H1 (cell line): ENCODE measurements at regions not wholly inside any gene's neighbourhood (a gene's known extent, or its start where the extent isn't known, plus 50 kb on each side); places are given as distances from the start of the nearest gene placed in this dataset.

Source experiments
- CTCF ChIA-PET: fragments of 300-600 bp; sonication (Branson Sonifier 250); formaldehyde crosslinking; loops from one replicate; lab custom pipeline; 2021; ENCODE audit not compliant: partially characterized antibody; lab: Charles Lee
- POLR2A ChIA-PET: fragments of 300-600 bp; sonication (Branson Sonifier 250); formaldehyde crosslinking; loops from one replicate; lab custom pipeline; 2021; ENCODE audit warnings: inconsistent platforms; ENCODE audit not compliant: partially characterized antibody; lab: Charles Lee
- DNase-seq, 2 experiments: peaks; one replicate each; pipeline versions ENCODE4 v3.0.0 to v3.0.0-alpha.2; 2010 to 2022; ENCODE audit warnings: low spot score in 2 of 2, low read depth in 1 of 2, mixed read lengths in 1 of 2
- FAIRE-seq: peaks from 2 replicates; lab custom pipeline; 2011; peaks lifted over from hg19 to GRCh38; lab: Jason Lieb, UNC
- H2AFZ ChIP-seq: 2 replicates; pipeline ENCODE4 v1.8.1; 2012; ENCODE audit warnings: low read length, inconsistent platforms
- H2AK5ac ChIP-seq: 2 replicates; pipeline ENCODE4 v1.6.1; 2013; ENCODE audit warnings: low read depth, low read length
- H2BK120ac ChIP-seq: replicated peaks from 2 replicates; pipeline ENCODE3; 2013; ENCODE audit warnings: low read depth, low read length, inconsistent platforms
- H2BK12ac ChIP-seq: 2 replicates; pipeline ENCODE4 v1.6.1; 2013; ENCODE audit warnings: low read depth, low read length
- H2BK15ac ChIP-seq: 2 replicates; pipeline ENCODE4 v1.6.1; 2013; ENCODE audit warnings: low read length
- H2BK20ac ChIP-seq: 2 replicates; pipeline ENCODE4 v1.6.1; 2013; ENCODE audit warnings: low read length
- H2BK5ac ChIP-seq: 2 replicates; pipeline ENCODE4 v1.6.1; 2013; ENCODE audit warnings: low read depth, low read length
- H3K14ac ChIP-seq: 2 replicates; pipeline ENCODE4 v1.6.1; 2013; ENCODE audit warnings: inconsistent platforms; ENCODE audit not compliant: insufficient read length
- H3K18ac ChIP-seq: 2 replicates; pipeline ENCODE4 v1.6.1; 2013; ENCODE audit warnings: low read length; ENCODE audit errors: extremely low read depth
- H3K23ac ChIP-seq: 2 replicates; pipeline ENCODE4 v1.6.1; 2013; ENCODE audit warnings: inconsistent platforms; ENCODE audit not compliant: insufficient read length
- H3K23me2 ChIP-seq: 2 replicates; pipeline ENCODE4 v1.6.1; 2013; ENCODE audit warnings: low read depth, low read length
- H3K27ac ChIP-seq: 2 replicates; pipeline ENCODE4 v1.6.1; 2011; ENCODE audit warnings: low read depth, low read length, inconsistent platforms
- H3K27me3 ChIP-seq, 4 experiments: replicated peaks in 1 of 4; 1 replicate in 1 of 4; 2 replicates in 3 of 4; pipeline versions ENCODE4 v1.6.1 to v1.8.1; 2011 to 2013; ENCODE audit warnings: low read length in 3 of 4, mild to moderate bottlenecking in 3 of 4, inconsistent platforms in 2 of 4, mixed read lengths in 2 of 4, moderate library complexity in 1 of 4; ENCODE audit not compliant: control insufficient read depth in 3 of 4, insufficient read depth in 3 of 4; ENCODE audit errors: extremely low read depth in 1 of 4
- H3K36me3 ChIP-seq, 4 experiments: 2 replicates each; pipeline versions ENCODE4 v1.6.1 to v1.8.1; 2011 to 2013; ENCODE audit warnings: mild to moderate bottlenecking in 4 of 4, low read length in 3 of 4, moderate library complexity in 2 of 4, control low read depth in 1 of 4, inconsistent platforms in 1 of 4; ENCODE audit not compliant: insufficient read depth in 4 of 4, control insufficient read depth in 2 of 4
- H3K4ac ChIP-seq: replicated peaks from 2 replicates; pipeline ENCODE3; 2013; ENCODE audit warnings: low read length, low read depth, mixed read lengths, inconsistent platforms; ENCODE audit not compliant: insufficient read length
- H3K4me1 ChIP-seq, 4 experiments: replicated peaks in 1 of 4; 1 replicate in 1 of 4; 2 replicates in 3 of 4; pipeline versions ENCODE4 v1.6.1 to v1.8.1; 2011 to 2013; ENCODE audit warnings: low read length in 3 of 4, inconsistent platforms in 2 of 4, mixed read lengths in 1 of 4; ENCODE audit not compliant: insufficient read depth in 4 of 4, control insufficient read depth in 3 of 4
- H3K4me2 ChIP-seq, 2 experiments: 2 replicates each; pipeline versions ENCODE4 v1.6.1 to v1.8.1; 2011 to 2013; ENCODE audit warnings: low read depth in 2 of 2, low read length in 2 of 2, control low read depth in 1 of 2, inconsistent platforms in 1 of 2, mild to moderate bottlenecking in 1 of 2; ENCODE audit not compliant: insufficient read depth in 1 of 2
- H3K4me3 ChIP-seq, 4 experiments: fragments of 200-600, 300-600 bp in 1 of 4; sonication (generic), shearing (Covaris generic), sonication (Bioruptor Twin) in 1 of 4; 2 replicates each; pipeline versions ENCODE4 v1.5.1 to v1.8.1; 2011 to 2016; ENCODE audit warnings: low read length in 4 of 4, low read depth in 3 of 4, control low read depth in 2 of 4, inconsistent platforms in 2 of 4, mild to moderate bottlenecking in 2 of 4, mixed read lengths in 1 of 4, moderate library complexity in 1 of 4; ENCODE audit not compliant: insufficient read depth in 2 of 4; ENCODE audit errors: extremely low read depth in 1 of 4
- H3K56ac ChIP-seq: replicated peaks from 2 replicates; pipeline ENCODE3; 2013; ENCODE audit warnings: low read depth, mild to moderate bottlenecking, mixed read lengths, low read length, inconsistent platforms; ENCODE audit not compliant: insufficient read length
- H3K79me1 ChIP-seq: 2 replicates; pipeline ENCODE4 v1.6.1; 2013; ENCODE audit warnings: low read depth, low read length, control low read depth
- H3K79me2 ChIP-seq, 2 experiments: 2 replicates each; pipeline versions ENCODE4 v1.6.1 to v1.8.1; 2012 to 2013; ENCODE audit warnings: low read length in 2 of 2, mild to moderate bottlenecking in 2 of 2, inconsistent platforms in 1 of 2; ENCODE audit not compliant: insufficient read depth in 2 of 2, control insufficient read depth in 1 of 2
- H3K9ac ChIP-seq, 4 experiments: replicated peaks in 1 of 4; 1 replicate in 1 of 4; 2 replicates in 3 of 4; pipeline versions ENCODE4 v1.6.1 to v1.8.1; 2011 to 2013; ENCODE audit warnings: low read depth in 3 of 4, low read length in 3 of 4, control low read depth in 2 of 4, mild to moderate bottlenecking in 2 of 4, moderate library complexity in 2 of 4, inconsistent platforms in 1 of 4; ENCODE audit errors: extremely low read depth in 1 of 4
- H3K9me3 ChIP-seq, 2 experiments: 2 replicates each; pipeline versions ENCODE4 v1.6.1 to v1.8.1; 2012 to 2013; ENCODE audit warnings: mild to moderate bottlenecking in 2 of 2, moderate library complexity in 2 of 2, control low read depth in 1 of 2, inconsistent platforms in 1 of 2, low read depth in 1 of 2, low read length in 1 of 2, mixed read lengths in 1 of 2; ENCODE audit not compliant: insufficient read depth in 2 of 2
- H4K20me1 ChIP-seq, 2 experiments: replicated peaks in 1 of 2; 2 replicates each; pipeline versions ENCODE3 to v1.8.1; 2011 to 2013; ENCODE audit warnings: inconsistent platforms in 2 of 2, low read length in 2 of 2, mild to moderate bottlenecking in 1 of 2; ENCODE audit not compliant: insufficient read depth in 2 of 2, control insufficient read depth in 1 of 2
- H4K5ac ChIP-seq: 2 replicates; pipeline ENCODE4 v1.6.1; 2013; ENCODE audit warnings: low read length, low read depth, mixed read lengths, inconsistent platforms; ENCODE audit not compliant: insufficient read length
- H4K8ac ChIP-seq: 2 replicates; pipeline ENCODE4 v1.8.0; 2013; ENCODE audit warnings: mild to moderate bottlenecking, moderate library complexity, low read length, inconsistent platforms; ENCODE audit not compliant: insufficient read depth; ENCODE audit errors: extremely low read depth
- H4K91ac ChIP-seq: replicated peaks from 2 replicates; pipeline ENCODE3; 2013; ENCODE audit warnings: low read length, mixed read lengths, inconsistent platforms; ENCODE audit not compliant: insufficient read length
- ASH2L ChIP-seq: fragments of 200-600, 300-600 bp; sonication (generic); IDR thresholded peaks from one replicate; pipeline ENCODE4 v1.7.1; 2017; ENCODE audit warnings: low read length
- ATF2 ChIP-seq: IDR thresholded peaks from 2 replicates; pipeline ENCODE4 v1.6.1; 2012; ENCODE audit warnings: low read length, inconsistent platforms
- BRCA1 ChIP-seq: IDR thresholded peaks from 2 replicates; pipeline ENCODE4 v1.6.1; 2012; ENCODE audit warnings: low read depth, low read length, improper control_type of control experiment
- CBX8 ChIP-seq: fragments of 300-800, 300-1000 bp; sonication (generic); IDR thresholded peaks from 2 replicates; pipeline ENCODE4 v1.7.1; 2016; ENCODE audit warnings: low read depth, low read length, borderline replicate concordance
- CTBP2 ChIP-seq: IDR thresholded peaks from 2 replicates; pipeline ENCODE4 v1.7.0; 2011; ENCODE audit warnings: borderline replicate concordance, mild to moderate bottlenecking, moderate library complexity, mixed read lengths, low read length; ENCODE audit not compliant: insufficient read depth, insufficient read length
- EGR1 ChIP-seq: IDR thresholded peaks from 2 replicates; pipeline ENCODE4 v1.6.1; 2011; ENCODE audit warnings: low read depth, low read length, borderline replicate concordance
- EZH2 ChIP-seq: fragments of 200-600 bp; sonication (generic); IDR thresholded peaks from 2 replicates; pipeline ENCODE4 v1.7.1; 2012; ENCODE audit warnings: low read depth, mild to moderate bottlenecking, moderate library complexity, low read length, inconsistent platforms; ENCODE audit not compliant: severe bottlenecking
- KDM1A ChIP-seq: fragments of 200-600, 300-600 bp; sonication (generic); IDR thresholded peaks from 2 replicates; pipeline ENCODE4 v1.7.1; 2016; ENCODE audit warnings: mild to moderate bottlenecking, low read length, borderline replicate concordance
- POU5F1 ChIP-seq: IDR thresholded peaks from 2 replicates; pipeline ENCODE4 v1.6.1; 2011; ENCODE audit warnings: low read depth, mild to moderate bottlenecking, low read length, moderate library complexity
- RFX5 ChIP-seq: IDR thresholded peaks from 2 replicates; pipeline ENCODE4 v1.6.1; 2011; ENCODE audit warnings: low read depth, low read length, improper control_type of control experiment, borderline replicate concordance
- SP1 ChIP-seq: IDR thresholded peaks from 2 replicates; pipeline ENCODE4 v1.6.1; 2011; ENCODE audit warnings: low read depth, low read length
- TEAD4 ChIP-seq: IDR thresholded peaks from 2 replicates; pipeline ENCODE4 v1.6.1; 2012; ENCODE audit warnings: low read depth, low read length, inconsistent platforms, mixed read lengths
- YY1 ChIP-seq: IDR thresholded peaks from 2 replicates; pipeline ENCODE4 v1.6.1; 2011; ENCODE audit warnings: low read depth, mild to moderate bottlenecking, low read length
- whole genome bisulfite sequencing, 2 experiments: shearing (Covaris generic) in 1 of 2; methylation state at CpG; one replicate each; pipeline versions ENCODE4 v1.1.6 to v1.1.7; 2013 to 2015; ENCODE audit warnings: low lambda C conversion rate in 2 of 2, mixed read lengths in 2 of 2, inconsistent platforms in 1 of 2, low coverage in 1 of 2, missing lambda C conversion rate in 1 of 2; ENCODE audit not compliant: insufficient replicate concordance in 2 of 2, insufficient coverage in 1 of 2, insufficient read length in 1 of 2; ENCODE audit errors: extremely low coverage in 1 of 2, missing lambda C conversion rate in 1 of 2; 5-methylcytosine and 5-hydroxymethylcytosine counted together

DNA sequence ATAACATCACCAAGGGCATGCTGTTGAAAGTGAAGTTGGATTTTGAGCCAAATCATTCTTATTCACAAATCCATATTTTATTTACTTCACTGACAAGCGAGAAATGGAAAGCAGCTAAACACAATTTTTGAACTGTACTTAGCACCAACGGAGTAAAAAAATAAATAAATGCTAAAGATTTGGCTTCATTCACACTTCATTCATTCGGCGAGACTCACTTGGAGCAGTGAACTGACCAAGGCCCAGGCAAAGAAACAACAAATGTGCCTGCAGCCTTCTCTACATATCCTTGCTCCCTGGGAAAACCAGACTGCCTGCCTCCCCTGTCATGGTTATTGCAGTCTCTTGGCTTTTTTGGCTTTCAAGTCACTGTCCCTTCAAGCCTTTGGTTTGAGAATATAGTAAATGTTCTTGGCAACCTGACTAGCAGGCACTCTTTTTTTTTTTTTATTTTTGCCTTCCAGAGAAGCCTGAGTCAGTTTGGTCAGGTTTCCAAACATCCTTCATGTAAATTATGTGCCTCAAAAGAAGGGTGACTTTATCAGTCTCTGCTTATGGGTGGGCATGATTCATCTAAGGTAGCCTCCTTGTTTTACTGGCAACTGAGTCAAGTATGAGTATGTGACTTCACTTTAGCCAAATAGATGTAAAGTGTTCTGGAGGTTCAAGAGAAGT lies 177.6 kb upstream of the MEOX2 start:
- H3K9ac ChIP-seq = no peak overlapping the region
- H4K20me1 ChIP-seq = no peaks in the 10 kb centered on the region
- H3K4me3 ChIP-seq = no peak overlapping the region
- FAIRE-seq (no peak), DNase-seq (no peak)
- H4K8ac ChIP-seq = no peak overlapping the region
- no peak overlapping the region for H4K5ac ChIP-seq
- H2BK20ac ChIP-seq = no peak overlapping the region
- no peak overlapping the region for H3K4ac ChIP-seq
- 87% methylated on average over 4 of the region's 4 CpGs; no CpG with 5 or more reads in 1 of the 2 experiments for WGBS, 2 experiments
- H2BK5ac ChIP-seq = no peak overlapping the region
- ChIA-PET POLR2A (no interaction called here), CTCF (no interaction called here)
- H3K9me3 ChIP-seq = no peaks in the 10 kb centered on the region
- no peak overlapping the region for H2BK12ac ChIP-seq
- no peaks in the 10 kb centered on the region for H3K79me1 ChIP-seq
- no peak overlapping the region for H3K4me2 ChIP-seq
- no peak overlapping the region for H3K56ac ChIP-seq
- no peak overlapping the region for H3K23ac ChIP-seq
- 0 out of 2 replicates have a peak overlapping the region, but pooled peaks have one; percentile 12 for H2AFZ ChIP-seq
- H3K27ac ChIP-seq = no peak overlapping the region
- no peaks in the 10 kb centered on the region for H3K23me2 ChIP-seq
- no peaks in the 10 kb centered on the region for H3K79me2 ChIP-seq
- no peak overlapping the region for H3K14ac ChIP-seq
- no peak overlapping the region for H2BK120ac ChIP-seq
- H3K36me3 ChIP-seq = no peaks in the 10 kb centered on the region
- H3K18ac ChIP-seq = no peak overlapping the region
- H2AK5ac ChIP-seq = no peak overlapping the region
- no peak overlapping the region for H4K91ac ChIP-seq
- H3K4me1 ChIP-seq = no peaks in the 10 kb centered on the region
- H3K27me3 ChIP-seq = no peaks in the 10 kb centered on the region
- no peak overlapping the region for H2BK15ac ChIP-seq
- TF ChIP-seq ATF2 = no peak
- no peak for TF ChIP-seq SP1
- no peak for TF ChIP-seq ASH2L
- TF ChIP-seq RFX5 = no peak
- no peak for TF ChIP-seq KDM1A
- TF ChIP-seq YY1 = no peak
- TF ChIP-seq POU5F1 = no peak
- no peak for TF ChIP-seq EZH2
- TF ChIP-seq EGR1 = no peak
- no peak for TF ChIP-seq CTBP2
- no peak for TF ChIP-seq BRCA1
- TF ChIP-seq TEAD4 = no peak
- TF ChIP-seq CBX8 = no peak
